K562 (cell line): ENCODE measurements at regions not wholly inside any gene's neighbourhood (a gene's known extent, or its start where the extent isn't known, plus 50 kb on each side); places are given as distances from the start of the nearest gene placed in this dataset.

Experiments
- ATAC-seq: fragments of 200-7000 bp; cut with Tn5 transposase; 3 replicates; pipeline ENCODE4 v1.9.1; 2020; ENCODE audit warnings: moderate library complexity
- BruUV-seq: library from RNA; stranded (reverse); fragments of 400-500 nt; replicated peaks from 2 replicates; lab custom pipeline; 2021; lab: Mats Ljungman, UMichigan
- CTCF ChIA-PET: fragments of 300-600 bp; formaldehyde crosslinking; extraction: SDS; loops from one replicate; lab custom pipeline; 2021; ENCODE audit warnings: low intra/inter-chr PET ratio; lab: Yijun Ruan, JAX
- POLR2A ChIA-PET: fragments of 300-600, 350-650 bp; sonication (Branson Sonifier 250); formaldehyde crosslinking; extraction: SDS; loops from one replicate; lab custom pipeline; 2021; ENCODE audit warnings: antibody characterized with exemption, inconsistent platforms; lab: Yijun Ruan, JAX
- DNase-seq, 4 experiments: peaks; one replicate each; pipeline versions ENCODE4 v3.0.0 to v3.0.0-alpha.2; 2011 to 2018; ENCODE audit warnings: low spot score in 3 of 4, mixed read lengths in 3 of 4; ENCODE audit errors: extremely low read depth in 1 of 4
- FAIRE-seq: peaks from 2 replicates; lab custom pipeline; 2011; peaks lifted over from hg19 to GRCh38; lab: Jason Lieb, UNC
- H2AFZ ChIP-seq: 2 replicates; pipeline ENCODE4 v1.6.0; 2011; ENCODE audit warnings: low read depth, low read length, control low read depth, inconsistent platforms
- H3K27ac ChIP-seq: fragments of 200-600 bp; 3 replicates; pipeline ENCODE4 v1.8.0; 2011; ENCODE audit warnings: low read depth, mild to moderate bottlenecking, control low read depth, inconsistent platforms, low read length, moderate library complexity, mixed read lengths; ENCODE audit errors: extremely low read depth
- H3K27me3 ChIP-seq, 2 experiments: fragments of 300-600 bp in 1 of 2; 2 replicates in 1 of 2; 3 replicates in 1 of 2; pipeline versions ENCODE4 v1.6.0 to v1.8.0; 2011; ENCODE audit warnings: inconsistent platforms in 2 of 2, low read length in 2 of 2, mild to moderate bottlenecking in 1 of 2, mixed read lengths in 1 of 2, moderate library complexity in 1 of 2; ENCODE audit not compliant: control insufficient read depth in 2 of 2, insufficient read depth in 2 of 2
- H3K36me3 ChIP-seq: fragments of 300-600 bp; 3 replicates; pipeline ENCODE4 v1.8.0; 2011; ENCODE audit warnings: mild to moderate bottlenecking, low read length, inconsistent platforms; ENCODE audit not compliant: control insufficient read depth, insufficient read depth
- H3K4me1 ChIP-seq, 2 experiments: fragments of 200-600 bp in 1 of 2; replicated peaks in 1 of 2; 2 replicates in 1 of 2; 3 replicates in 1 of 2; pipeline versions ENCODE4 v1.5.1 to v1.8.0; 2011; ENCODE audit warnings: inconsistent platforms in 2 of 2, low read length in 2 of 2, mild to moderate bottlenecking in 1 of 2, mixed read lengths in 1 of 2, moderate library complexity in 1 of 2; ENCODE audit not compliant: control insufficient read depth in 2 of 2, insufficient read depth in 2 of 2
- H3K4me2 ChIP-seq: 2 replicates; pipeline ENCODE4 v1.6.1; 2011; ENCODE audit warnings: low read length, control low read depth, inconsistent platforms, mixed read lengths; ENCODE audit not compliant: insufficient read depth
- H3K4me3 ChIP-seq: fragments of 200-600 bp; sonication (generic), shearing (Covaris generic); 2 replicates; pipeline ENCODE4 v1.5.1; 2016; ENCODE audit warnings: control low read depth, inconsistent platforms
- H3K79me2 ChIP-seq: fragments of 200-600 bp; 3 replicates; pipeline ENCODE4 v1.8.0; 2011; ENCODE audit warnings: low read length, inconsistent platforms; ENCODE audit not compliant: control insufficient read depth, insufficient read depth
- H3K9ac ChIP-seq, 2 experiments: 2 replicates each; pipeline versions ENCODE4 v1.6.0 to v1.6.1; 2011; ENCODE audit warnings: low read depth in 2 of 2, low read length in 2 of 2, control low read depth in 1 of 2, inconsistent platforms in 1 of 2, mild to moderate bottlenecking in 1 of 2, mixed read lengths in 1 of 2; ENCODE audit not compliant: insufficient read depth in 1 of 2
- H3K9me1 ChIP-seq: one replicate; pipeline ENCODE4 v1.6.0; 2011; ENCODE audit warnings: inconsistent platforms, mild to moderate bottlenecking, low read length, moderate library complexity; ENCODE audit not compliant: control insufficient read depth, insufficient read depth
- H3K9me3 ChIP-seq: replicated peaks from 2 replicates; pipeline ENCODE4 v1.5.1; 2011; ENCODE audit warnings: low read depth, low read length, inconsistent platforms; ENCODE audit not compliant: control insufficient read depth, insufficient read depth
- H4K20me1 ChIP-seq: replicated peaks from 2 replicates; pipeline ENCODE4 v1.6.1; 2011; ENCODE audit warnings: low read length, inconsistent platforms, mixed read lengths; ENCODE audit not compliant: control insufficient read depth, insufficient read depth
- CBX3 ChIP-seq, 2 experiments: IDR thresholded peaks; 1 replicate in 1 of 2; 2 replicates in 1 of 2; pipeline ENCODE4 v1.6.1; 2012; ENCODE audit warnings: inconsistent platforms in 2 of 2, low read length in 2 of 2, borderline replicate concordance in 1 of 2, control low read depth in 1 of 2
- CREM ChIP-seq: IDR thresholded peaks from 2 replicates; pipeline ENCODE4 v1.6.1; 2014; ENCODE audit warnings: antibody characterized with exemption, low read depth
- HCFC1 ChIP-seq: IDR thresholded peaks from 2 replicates; pipeline ENCODE4 v1.6.1; 2012; ENCODE audit warnings: low read depth, low read length, improper control_type of control experiment
- JUNB ChIP-seq: fragments of 450-650 bp; formaldehyde crosslinking; conservative IDR thresholded peaks from 2 replicates; pipeline ENCODE4 v1.4.0; 2020; ENCODE audit warnings: mild to moderate bottlenecking
- MECOM ChIP-seq: fragments of 250-450 bp; sonication (Bioruptor Pico); IDR thresholded peaks from 2 replicates; pipeline ENCODE4 v1.8.0; 2022; ENCODE audit warnings: inconsistent platforms
- NCOA1 ChIP-seq: fragments of 450-650 bp; IDR thresholded peaks from 2 replicates; pipeline ENCODE4 v1.6.1; 2016; ENCODE audit warnings: low read depth
- PML ChIP-seq: IDR thresholded peaks from 2 replicates; pipeline ENCODE4 v1.6.1; 2012; ENCODE audit warnings: low read length, inconsistent platforms
- PREB ChIP-seq: sonication (generic); formaldehyde crosslinking; IDR thresholded peaks from 2 replicates; pipeline ENCODE4 v1.8.1; 2023; ENCODE audit warnings: mild to moderate bottlenecking, missing genetic modification reagents
- TEAD1 ChIP-seq, 2 experiments: fragments of 450-650 bp in 1 of 2; sonication (generic) in 1 of 2; formaldehyde crosslinking; IDR thresholded peaks; 2 replicates each; pipeline versions ENCODE4 v1.4.0 to v1.8.0; 2020 to 2022; ENCODE audit warnings: mild to moderate bottlenecking in 2 of 2, missing genetic modification reagents in 1 of 2
- WHSC1 ChIP-seq: IDR thresholded peaks from one replicate; pipeline ENCODE4 v1.6.1; 2012; ENCODE audit warnings: low read length, control low read depth, inconsistent platforms
- ZBTB1 ChIP-seq: sonication (generic); formaldehyde crosslinking; IDR thresholded peaks from 2 replicates; pipeline ENCODE4 v1.8.1; 2023; ENCODE audit warnings: missing genetic modification reagents, low read depth, mild to moderate bottlenecking, borderline replicate concordance
- ZMIZ1 ChIP-seq, 2 experiments: fragments of 150-350 bp in 1 of 2; IDR thresholded peaks; 2 replicates each; pipeline ENCODE4 v1.6.1; 2012 to 2016; ENCODE audit warnings: low read depth in 2 of 2, low read length in 2 of 2, mild to moderate bottlenecking in 1 of 2, moderate library complexity in 1 of 2
- ZNF165 ChIP-seq: fragments of 250-450 bp; sonication (Bioruptor Pico); IDR thresholded peaks from 2 replicates; pipeline ENCODE4 v1.4.0; 2020; ENCODE audit warnings: borderline replicate concordance
- ZNF551 ChIP-seq: fragments of 250-450 bp; sonication (Bioruptor Pico); IDR thresholded peaks from 2 replicates; pipeline ENCODE4 v1.5.0; 2021; ENCODE audit warnings: mild to moderate bottlenecking, moderate library complexity
- ZNF668 ChIP-seq: fragments of 250-450 bp; sonication (Bioruptor Pico); IDR thresholded peaks from 2 replicates; pipeline ENCODE4 v1.8.0; 2022; ENCODE audit warnings: mild to moderate bottlenecking, inconsistent platforms
- WGBS: fragments of 100-300 bp; shearing (Covaris generic); methylation state at CpG from one replicate; pipeline ENCODE4 v1.1.6; 2016; ENCODE audit warnings: low coverage, mixed read lengths; ENCODE audit not compliant: insufficient coverage; ENCODE audit errors: missing lambda C conversion rate; 5-methylcytosine and 5-hydroxymethylcytosine counted together
- in situ Hi-C: fragments of 300-500 bp; cut with MboI; formaldehyde crosslinking; loops from 4 replicates; pipeline ENCODE4 v1.15.0; 2018; ENCODE audit warnings: inconsistent platforms, mixed read lengths
- intact Hi-C: fragments of 100-400 bp; cut with micrococcal nuclease; formaldehyde crosslinking; loops from 2 replicates; pipeline ENCODE4 v1.14.2; 2022
- TF ChIP-seq, protein P1 (sequence below): fragments of 450-650 bp; conservative IDR thresholded peaks from 2 replicates; pipeline ENCODE4 v1.6.1; 2016; ENCODE audit warnings: missing genetic modification characterization, low read depth, mild to moderate bottlenecking, missing compliant biosample characterization, moderate library complexity
- TF ChIP-seq, protein P2 (sequence below): fragments of 450-650 bp; formaldehyde crosslinking; IDR thresholded peaks from 2 replicates; pipeline ENCODE4 v1.4.0; 2020; ENCODE audit warnings: mild to moderate bottlenecking, moderate library complexity

DNA sequence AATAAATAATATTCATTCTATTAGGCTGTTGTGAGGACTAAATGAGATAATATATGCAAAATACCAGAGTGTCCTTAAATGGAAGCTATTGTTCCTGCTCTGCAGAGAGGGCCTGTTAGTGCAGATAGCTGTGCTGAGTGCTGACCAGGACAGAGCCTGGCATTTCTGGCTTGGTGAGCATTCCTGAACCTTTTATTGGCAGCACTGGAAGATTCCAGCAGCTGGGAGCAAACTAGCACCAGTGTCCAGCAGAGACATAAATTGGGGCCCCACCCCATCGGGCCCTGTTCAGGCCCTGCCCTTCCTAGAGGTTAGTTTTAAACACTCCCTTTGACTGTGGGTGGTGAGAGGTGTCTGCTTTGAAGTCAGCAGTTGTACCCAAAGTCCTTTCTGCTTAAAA lies 85.9 kb upstream of the GADD45A start:
- H3K79me2 ChIP-seq = no peaks in the 10 kb centered on the region
- no peak overlapping the region for H3K27ac ChIP-seq
- no peaks in the 10 kb centered on the region for H3K9me3 ChIP-seq
- WGBS = 14% methylated on average over 1 of the region's 1 CpG
- no peak overlapping the region for H3K4me3 ChIP-seq
- DNase-seq = no peak
- POLR2A ChIA-PET = interaction anchor here (1.4 kb wide), 2 partner anchors 10 to 17 kb away, joined by 3 read pairs; no protein-coding TSS in a partner anchor
- H3K4me2 ChIP-seq = no peak overlapping the region
- H3K36me3 ChIP-seq = no peaks in the 10 kb centered on the region
- CTCF ChIA-PET = no interaction called here
- no peaks in the 10 kb centered on the region for H3K27me3 ChIP-seq
- no peaks in the 10 kb centered on the region for H3K9me1 ChIP-seq
- intact Hi-C loops = no loop called here
- no peak overlapping the region for H3K9ac ChIP-seq
- peaks cover 5 to 6% of the 10 kb centered on the region in 2 experiments; a peak in 3 of 5 replicates for H3K4me1 ChIP-seq
- in situ Hi-C loops = no loop called here
- no peak for FAIRE-seq
- no peak for TF ChIP-seq ZNF165
- no peak for TF ChIP-seq JUNB (CRISPR knock-in tag)
- TF ChIP-seq, protein P1, sequence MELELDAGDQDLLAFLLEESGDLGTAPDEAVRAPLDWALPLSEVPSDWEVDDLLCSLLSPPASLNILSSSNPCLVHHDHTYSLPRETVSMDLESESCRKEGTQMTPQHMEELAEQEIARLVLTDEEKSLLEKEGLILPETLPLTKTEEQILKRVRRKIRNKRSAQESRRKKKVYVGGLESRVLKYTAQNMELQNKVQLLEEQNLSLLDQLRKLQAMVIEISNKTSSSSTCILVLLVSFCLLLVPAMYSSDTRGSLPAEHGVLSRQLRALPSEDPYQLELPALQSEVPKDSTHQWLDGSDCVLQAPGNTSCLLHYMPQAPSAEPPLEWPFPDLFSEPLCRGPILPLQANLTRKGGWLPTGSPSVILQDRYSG (tag) = no peak
- no peak for TF ChIP-seq PREB (CRISPR knock-in tag)
- no peak for TF ChIP-seq ZMIZ1 (IDR thresholded peaks at IDR 0.05; ENCODE audit: low read depth in 2 of 2, low read length in 2 of 2)
- TF ChIP-seq, protein P2, sequence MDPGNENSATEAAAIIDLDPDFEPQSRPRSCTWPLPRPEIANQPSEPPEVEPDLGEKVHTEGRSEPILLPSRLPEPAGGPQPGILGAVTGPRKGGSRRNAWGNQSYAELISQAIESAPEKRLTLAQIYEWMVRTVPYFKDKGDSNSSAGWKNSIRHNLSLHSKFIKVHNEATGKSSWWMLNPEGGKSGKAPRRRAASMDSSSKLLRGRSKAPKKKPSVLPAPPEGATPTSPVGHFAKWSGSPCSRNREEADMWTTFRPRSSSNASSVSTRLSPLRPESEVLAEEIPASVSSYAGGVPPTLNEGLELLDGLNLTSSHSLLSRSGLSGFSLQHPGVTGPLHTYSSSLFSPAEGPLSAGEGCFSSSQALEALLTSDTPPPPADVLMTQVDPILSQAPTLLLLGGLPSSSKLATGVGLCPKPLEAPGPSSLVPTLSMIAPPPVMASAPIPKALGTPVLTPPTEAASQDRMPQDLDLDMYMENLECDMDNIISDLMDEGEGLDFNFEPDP (CRISPR knock-in tag) = no peak
- no peak for TF ChIP-seq ZNF551 (CRISPR knock-in tag)
- no peak for TF ChIP-seq ZNF668 (CRISPR knock-in tag)
- no peak for TF ChIP-seq CBX3 (IDR thresholded peaks at IDR 0.05; ENCODE audit: borderline replicate concordance in 1 of 2, low read length in 2 of 2)
- no peak for TF ChIP-seq HCFC1
- no peak for TF ChIP-seq TEAD1 (CRISPR knock-in tag; IDR thresholded peaks at IDR 0.05)
- TF ChIP-seq CREM = no peak
- TF ChIP-seq MECOM = no peak
- TF ChIP-seq WHSC1 = no peak
- no peak for TF ChIP-seq PML
- no peak for TF ChIP-seq NCOA1
- TF ChIP-seq ZBTB1 (CRISPR knock-in tag) = no peak
- TF ChIP-seq, all 486 proteins: peak for 0
- no TSS peak for BruUV-seq
- H2AFZ ChIP-seq = no peak overlapping the region
- no peaks in the 10 kb centered on the region for H4K20me1 ChIP-seq
- no peak; the same call in 1 of the 3 replicates for ATAC-seq
